ENCODE measurements at regions not wholly inside any gene's neighbourhood (a gene's known extent, or its start where the extent isn't known, plus 50 kb on each side); places are given as distances from the start of the nearest gene placed in this dataset.

GRCh38 chr1:193320270-193320669, 133.9 kb upstream of the B3GALT2 start:
- DNase-seq (ENCODE audit: extremely low spot score) = no peak
- no peak for TF ChIP-seq CTCF (IDR thresholded peaks at IDR 0.05; ENCODE audit: control extremely low read depth, extremely low read depth, low read depth, missing control alignments)
- ChIA-PET CTCF (interaction anchor here (1.1 to 1.5 kb wide), 2 partner anchors 9 to 14 kb away, joined by 3 to 4 read pairs; no protein-coding TSS in a partner anchor), POLR2A (no interaction called here)

GRCh38 chr1:193318347-193318746, 131.9 kb upstream of the B3GALT2 start:
- POLR2A ChIA-PET = no interaction called here

DNA sequence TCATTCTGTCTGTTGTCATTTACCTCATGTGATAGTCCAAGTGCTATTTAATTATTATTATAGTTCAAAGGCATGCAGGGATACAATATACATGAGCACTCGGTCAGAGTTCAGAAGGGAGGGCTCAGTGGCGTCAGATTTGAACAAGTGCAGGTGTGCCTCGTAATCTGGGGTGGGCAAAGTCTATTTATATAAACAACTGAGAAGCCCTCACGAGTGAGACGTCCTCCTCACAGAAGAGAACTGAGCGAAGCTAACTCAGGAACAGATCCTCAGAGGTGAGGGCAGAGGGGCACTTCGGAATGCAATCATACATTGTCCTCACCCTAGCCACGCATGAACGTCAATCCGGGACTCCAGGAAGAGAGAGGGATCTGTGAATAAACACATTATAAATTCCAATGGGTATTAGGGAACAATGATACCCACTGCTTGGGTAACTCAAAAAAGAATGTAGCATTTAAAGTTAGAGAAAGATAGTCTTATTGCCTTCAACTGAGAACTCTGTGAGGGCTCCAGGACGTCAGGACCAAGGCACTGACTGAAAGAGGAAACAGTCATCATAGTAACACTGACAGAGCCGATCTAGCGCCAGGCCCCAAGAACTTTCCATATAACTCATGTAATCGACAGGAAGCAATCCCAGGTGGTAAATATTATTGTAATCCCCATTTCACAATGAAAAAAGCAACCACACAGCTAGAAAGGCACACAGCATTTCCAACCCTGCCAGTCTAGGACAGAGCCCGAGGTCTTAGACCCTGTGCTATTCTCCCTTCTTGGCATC, 127.1 kb upstream of the B3GALT2 start:
- ChIA-PET POLR2A (no interaction called here), CTCF (interaction anchor here (1.0 kb wide), 1 partner anchor 10 kb away, joined by 3 read pairs; no protein-coding TSS in a partner anchor)
- DNase-seq (ENCODE audit: extremely low spot score) = no peak
- no peak for TF ChIP-seq CTCF (IDR thresholded peaks at IDR 0.05; ENCODE audit: control extremely low read depth, extremely low read depth, low read depth, missing control alignments)

More at GRCh38 chr1:193318347-193318746, 131.9 kb upstream of the B3GALT2 start:
- CTCF ChIA-PET = interaction anchor here (1.1 to 2.0 kb wide), 2 partner anchors 10 to 21 kb away, joined by 3 to 5 read pairs; no protein-coding TSS in a partner anchor
- no peak for DNase-seq (ENCODE audit: extremely low spot score)
- no peak for TF ChIP-seq CTCF (IDR thresholded peaks at IDR 0.05; ENCODE audit: control extremely low read depth, extremely low read depth, low read depth, missing control alignments)

- POLR2A ChIA-PET = no interaction called here
- CTCF ChIA-PET = interaction anchor here (0.8 to 1.0 kb wide), 2 partner anchors 9 to 47 kb away, joined by 3 read pairs; no protein-coding TSS in a partner anchor
- DNase-seq (ENCODE audit: extremely low spot score) = no peak
- no peak for TF ChIP-seq CTCF (IDR thresholded peaks at IDR 0.05; ENCODE audit: control extremely low read depth, extremely low read depth, low read depth, missing control alignments)
Measured at GRCh38 chr1:193312432-193312831, 126.0 kb upstream of the B3GALT2 start.

GRCh38 chr1:193311226-193311948, 125.0 kb upstream of the B3GALT2 start:
- ChIA-PET POLR2A (no interaction called here), CTCF (interaction anchor here (0.8 to 1.1 kb wide), 4 partner anchors 9 to 48 kb away, joined by 3 read pairs; no protein-coding TSS in a partner anchor)
- TF ChIP-seq CTCF (IDR thresholded peaks at IDR 0.05; ENCODE audit: control extremely low read depth, extremely low read depth, low read depth, missing control alignments) = no peak
- no peak for DNase-seq (ENCODE audit: extremely low spot score)

- TF ChIP-seq CTCF (IDR thresholded peaks at IDR 0.05; ENCODE audit: control extremely low read depth, extremely low read depth, low read depth, missing control alignments) = no peak
- DNase-seq (ENCODE audit: extremely low spot score) = no peak
- CTCF ChIA-PET = interaction anchor here (0.9 to 1.1 kb wide), 3 partner anchors 10 to 12 kb away, joined by 3 read pairs; no protein-coding TSS in a partner anchor
- POLR2A ChIA-PET = no interaction called here
Measured at GRCh38 chr1:193310564-193310963, 124.2 kb upstream of the B3GALT2 start.

Data from GM10248 (cell line).